MM.1S (cell line): ENCODE measurements at regions not wholly inside any gene's neighbourhood (a gene's known extent, or its start where the extent isn't known, plus 50 kb on each side); places are given as distances from the start of the nearest gene placed in this dataset.
"Not testable (repeated sequence)": the region's sequence is repeated elsewhere in the genome, so short reads cannot be mapped to it uniquely, and the experiment has no call there.

Experiments
- DNase-seq: peaks from one replicate; pipeline ENCODE4 v3.0.0-alpha.2; 2015
- H2AFZ ChIP-seq: fragments of 300-600 bp; sonication (generic); 2 replicates; pipeline ENCODE4 v1.6.0; 2016; ENCODE audit warnings: antibody characterized with exemption, low read length
- H3F3A ChIP-seq: fragments of 300-600 bp; sonication (generic); 2 replicates; pipeline ENCODE4 v1.6.1; 2016; ENCODE audit warnings: mild to moderate bottlenecking, antibody characterized with exemption, low read length, moderate library complexity, mixed read lengths; ENCODE audit not compliant: insufficient read depth
- H3K27ac ChIP-seq: fragments of 300-600 bp; sonication (generic); 2 replicates; pipeline ENCODE4 v1.5.1; 2016; ENCODE audit warnings: mild to moderate bottlenecking, low read length
- H3K27me3 ChIP-seq: fragments of 300-600 bp; sonication (generic); replicated peaks from 2 replicates; pipeline ENCODE4 v1.6.0; 2016; ENCODE audit warnings: low read length; ENCODE audit not compliant: insufficient read depth
- H3K36me3 ChIP-seq: fragments of 300-600 bp; sonication (generic); replicated peaks from 2 replicates; pipeline ENCODE4 v1.6.1; 2016; ENCODE audit warnings: mild to moderate bottlenecking, low read length, mixed read lengths; ENCODE audit not compliant: insufficient read depth
- H3K4me1 ChIP-seq: fragments of 300-600 bp; sonication (generic); 2 replicates; pipeline ENCODE4 v1.6.1; 2016; ENCODE audit warnings: low read length, mixed read lengths
- H3K4me2 ChIP-seq: fragments of 300-600 bp; sonication (generic); 2 replicates; pipeline ENCODE4 v1.6.0; 2016; ENCODE audit warnings: low read depth, low read length
- H3K4me3 ChIP-seq: fragments of 300-600 bp; sonication (generic); 2 replicates; pipeline ENCODE4 v1.5.1; 2016; ENCODE audit warnings: low read length, mixed read lengths
- H3K79me2 ChIP-seq: fragments of 300-600 bp; sonication (generic); 2 replicates; pipeline ENCODE4 v1.6.1; 2016; ENCODE audit warnings: mixed run types, low read length, mixed read lengths
- H3K9ac ChIP-seq: fragments of 300-600 bp; sonication (generic); 2 replicates; pipeline ENCODE4 v1.6.1; 2016; ENCODE audit warnings: low read length, mixed read lengths
- H3K9me2 ChIP-seq: fragments of 300-600 bp; sonication (generic); replicated peaks from 2 replicates; pipeline ENCODE4 v1.6.1; 2016; ENCODE audit warnings: mild to moderate bottlenecking, low read length, mixed read lengths; ENCODE audit not compliant: insufficient read depth
- H3K9me3 ChIP-seq: fragments of 300-600 bp; sonication (generic); replicated peaks from 2 replicates; pipeline ENCODE4 v1.6.1; 2016; ENCODE audit warnings: mild to moderate bottlenecking, low read length, mixed read lengths; ENCODE audit not compliant: insufficient read depth
- H4K20me1 ChIP-seq: fragments of 300-600 bp; sonication (generic); 2 replicates; pipeline ENCODE4 v1.6.1; 2016; ENCODE audit warnings: mild to moderate bottlenecking, low read length, moderate library complexity, mixed read lengths; ENCODE audit not compliant: insufficient read depth
- EZH2 ChIP-seq: fragments of 300-600 bp; sonication (generic); optimal IDR thresholded peaks from 2 replicates; pipeline ENCODE3; 2017; ENCODE audit warnings: low read depth, mild to moderate bottlenecking, antibody characterized with exemption, low read length, mixed read lengths
- EZH2phosphoT487 ChIP-seq: fragments of 300-600 bp; sonication (generic); IDR thresholded peaks from 2 replicates; pipeline ENCODE4 v1.6.1; 2018; ENCODE audit warnings: antibody characterized with exemption, low read length
- TF ChIP-seq, protein P1 (sequence below): fragments of 300-600 bp; sonication (generic); IDR thresholded peaks from 2 replicates; pipeline ENCODE4 v1.5.1; 2016; ENCODE audit warnings: antibody characterized with exemption, low read length, mixed read lengths

GRCh38 chr5:106017243-106017857 lies 1653.4 kb downstream of the EFNA5 start:
- H3K9me3 ChIP-seq, result no peaks in the 10 kb centered on the region
- TF ChIP-seq, protein P1, sequence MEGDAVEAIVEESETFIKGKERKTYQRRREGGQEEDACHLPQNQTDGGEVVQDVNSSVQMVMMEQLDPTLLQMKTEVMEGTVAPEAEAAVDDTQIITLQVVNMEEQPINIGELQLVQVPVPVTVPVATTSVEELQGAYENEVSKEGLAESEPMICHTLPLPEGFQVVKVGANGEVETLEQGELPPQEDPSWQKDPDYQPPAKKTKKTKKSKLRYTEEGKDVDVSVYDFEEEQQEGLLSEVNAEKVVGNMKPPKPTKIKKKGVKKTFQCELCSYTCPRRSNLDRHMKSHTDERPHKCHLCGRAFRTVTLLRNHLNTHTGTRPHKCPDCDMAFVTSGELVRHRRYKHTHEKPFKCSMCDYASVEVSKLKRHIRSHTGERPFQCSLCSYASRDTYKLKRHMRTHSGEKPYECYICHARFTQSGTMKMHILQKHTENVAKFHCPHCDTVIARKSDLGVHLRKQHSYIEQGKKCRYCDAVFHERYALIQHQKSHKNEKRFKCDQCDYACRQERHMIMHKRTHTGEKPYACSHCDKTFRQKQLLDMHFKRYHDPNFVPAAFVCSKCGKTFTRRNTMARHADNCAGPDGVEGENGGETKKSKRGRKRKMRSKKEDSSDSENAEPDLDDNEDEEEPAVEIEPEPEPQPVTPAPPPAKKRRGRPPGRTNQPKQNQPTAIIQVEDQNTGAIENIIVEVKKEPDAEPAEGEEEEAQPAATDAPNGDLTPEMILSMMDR, result no peak
- TF ChIP-seq EZH2, result no peak
- no peak for TF ChIP-seq EZH2phosphoT487
- H3K4me1 ChIP-seq, result no peaks in the 10 kb centered on the region
- no peaks in the 10 kb centered on the region for H4K20me1 ChIP-seq
- H3K36me3 ChIP-seq, result no peaks in the 10 kb centered on the region
- DNase-seq, result no peak
- no peak overlapping the region for H3K4me3 ChIP-seq
- no peaks in the 10 kb centered on the region for H3K27me3 ChIP-seq
- H3K9ac ChIP-seq, result no peak overlapping the region
- H3K9me2 ChIP-seq, result no peaks in the 10 kb centered on the region
- H3K27ac ChIP-seq, result no peak overlapping the region
- no peaks in the 10 kb centered on the region for H3F3A ChIP-seq
- H3K79me2 ChIP-seq, result no peaks in the 10 kb centered on the region
- no peak overlapping the region for H2AFZ ChIP-seq
- no peak overlapping the region for H3K4me2 ChIP-seq

DNA sequence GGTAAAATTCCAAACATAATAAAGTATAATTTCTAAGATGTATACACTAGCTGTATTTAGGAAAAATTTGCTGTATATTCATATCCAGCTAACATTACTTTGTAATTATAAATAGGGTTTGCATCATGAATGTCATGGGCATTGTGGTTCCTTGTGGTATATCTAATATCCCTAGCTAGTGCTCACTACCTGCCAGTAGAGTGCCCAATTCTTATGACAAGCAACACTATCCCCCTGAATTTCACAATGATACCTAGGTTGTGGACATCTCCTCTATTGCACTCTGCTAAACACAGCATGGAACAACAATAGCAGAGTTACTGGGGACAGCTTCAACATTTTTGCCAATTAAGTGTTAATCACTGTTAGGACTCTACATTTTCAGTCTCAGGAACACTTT lies 1656.5 kb downstream of the EFNA5 start:
- TF ChIP-seq EZH2phosphoT487 (no peak), EZH2 (no peak)
- TF ChIP-seq, protein P1, result no peak
- no peaks in the 10 kb centered on the region for H3K4me1 ChIP-seq
- H2AFZ ChIP-seq, result no peak overlapping the region
- H3K4me3 ChIP-seq, result no peak overlapping the region
- H3K9ac ChIP-seq, result no peak overlapping the region
- no peak for DNase-seq
- H3K79me2 ChIP-seq, result no peaks in the 10 kb centered on the region
- no peaks in the 10 kb centered on the region for H3K9me3 ChIP-seq
- no peaks in the 10 kb centered on the region for H3K27me3 ChIP-seq
- no peaks in the 10 kb centered on the region for H3F3A ChIP-seq
- H3K36me3 ChIP-seq, result no peaks in the 10 kb centered on the region
- H4K20me1 ChIP-seq, result no peaks in the 10 kb centered on the region
- H3K4me2 ChIP-seq, result no peak overlapping the region
- no peaks in the 10 kb centered on the region for H3K9me2 ChIP-seq
- no peak overlapping the region for H3K27ac ChIP-seq

GRCh38 chr5:106006242-106006641 lies 1664.5 kb downstream of the EFNA5 start:
- no peaks in the 10 kb centered on the region for H3K27me3 ChIP-seq
- TF ChIP-seq EZH2phosphoT487 (no peak), EZH2 (no peak)
- TF ChIP-seq, protein P1, result no peak
- no peaks in the 10 kb centered on the region for H3K79me2 ChIP-seq
- no peaks in the 10 kb centered on the region for H3F3A ChIP-seq
- H3K27ac ChIP-seq, result no peak overlapping the region
- no peak overlapping the region for H3K4me2 ChIP-seq
- no peak for DNase-seq
- no peak overlapping the region for H2AFZ ChIP-seq
- no peaks in the 10 kb centered on the region for H3K36me3 ChIP-seq
- H3K9me3 ChIP-seq, result no peaks in the 10 kb centered on the region
- H3K4me3 ChIP-seq, result no peak overlapping the region
- no peak overlapping the region for H3K9ac ChIP-seq
- H3K9me2 ChIP-seq, result no peaks in the 10 kb centered on the region
- H3K4me1 ChIP-seq, result no peaks in the 10 kb centered on the region
- no peaks in the 10 kb centered on the region for H4K20me1 ChIP-seq

GRCh38 chr5:105998991-105999390 lies 1671.7 kb downstream of the EFNA5 start:
- not testable (repeated sequence) for H3K27me3 ChIP-seq, H3K9me3 ChIP-seq, H3K4me3 ChIP-seq, H3K27ac ChIP-seq, H3K36me3 ChIP-seq, DNase-seq, H3K4me1 ChIP-seq, H3F3A ChIP-seq, H4K20me1 ChIP-seq, H3K4me2 ChIP-seq, H3K9me2 ChIP-seq, H3K9ac ChIP-seq, H3K79me2 ChIP-seq, H2AFZ ChIP-seq
